ENCODE measurements at regions not wholly inside any gene's neighbourhood (a gene's known extent, or its start where the extent isn't known, plus 50 kb on each side); places are given as distances from the start of the nearest gene placed in this dataset.

GRCh38 chrX:98028691-98029090, 1145.0 kb downstream of the RPA4 start:
- H3K9me3 ChIP-seq = no peaks in the 10 kb centered on the region
- 78 to 80% methylated on average over 1 to 4 of the region's 4 CpGs for WGBS, 2 donors

GRCh38 chrX:98029861-98030260, 1146.2 kb downstream of the RPA4 start:
- Histone ChIP-seq H3K4me1 (no peaks in the 10 kb centered on the region), H3K27me3 (peaks cover 0 to 5% of the 10 kb centered on the region in 2 donors), H3K9me3 (no peaks in the 10 kb centered on the region), H3K4me3 (no peak overlapping the region), H3K36me3 (no peaks in the 10 kb centered on the region), H3K27ac (no peak overlapping the region)
- DNase-seq (ENCODE audit: low spot score in 2 of 2) = no peak
- TF ChIP-seq, protein P1, sequence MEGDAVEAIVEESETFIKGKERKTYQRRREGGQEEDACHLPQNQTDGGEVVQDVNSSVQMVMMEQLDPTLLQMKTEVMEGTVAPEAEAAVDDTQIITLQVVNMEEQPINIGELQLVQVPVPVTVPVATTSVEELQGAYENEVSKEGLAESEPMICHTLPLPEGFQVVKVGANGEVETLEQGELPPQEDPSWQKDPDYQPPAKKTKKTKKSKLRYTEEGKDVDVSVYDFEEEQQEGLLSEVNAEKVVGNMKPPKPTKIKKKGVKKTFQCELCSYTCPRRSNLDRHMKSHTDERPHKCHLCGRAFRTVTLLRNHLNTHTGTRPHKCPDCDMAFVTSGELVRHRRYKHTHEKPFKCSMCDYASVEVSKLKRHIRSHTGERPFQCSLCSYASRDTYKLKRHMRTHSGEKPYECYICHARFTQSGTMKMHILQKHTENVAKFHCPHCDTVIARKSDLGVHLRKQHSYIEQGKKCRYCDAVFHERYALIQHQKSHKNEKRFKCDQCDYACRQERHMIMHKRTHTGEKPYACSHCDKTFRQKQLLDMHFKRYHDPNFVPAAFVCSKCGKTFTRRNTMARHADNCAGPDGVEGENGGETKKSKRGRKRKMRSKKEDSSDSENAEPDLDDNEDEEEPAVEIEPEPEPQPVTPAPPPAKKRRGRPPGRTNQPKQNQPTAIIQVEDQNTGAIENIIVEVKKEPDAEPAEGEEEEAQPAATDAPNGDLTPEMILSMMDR (IDR thresholded peaks at IDR 0.05) = no peak
- TF ChIP-seq POLR2A (IDR thresholded peaks at IDR 0.05) (no peak), EP300 (IDR thresholded peaks at IDR 0.05) (no peak)
- WGBS, 2 donors = 89 to 91% methylated on average over 4 to 12 of the region's 12 CpGs

More at GRCh38 chrX:98028691-98029090, 1145.0 kb downstream of the RPA4 start:
- Histone ChIP-seq H3K4me1 (no peaks in the 10 kb centered on the region), H3K27me3 (no peaks in the 10 kb centered on the region), H3K36me3 (no peaks in the 10 kb centered on the region), H3K4me3 (no peak overlapping the region), H3K27ac (no peak overlapping the region)
- DNase-seq (ENCODE audit: low spot score in 2 of 2) = no peak
- TF ChIP-seq POLR2A (IDR thresholded peaks at IDR 0.05) (no peak), EP300 (IDR thresholded peaks at IDR 0.05) (no peak)
- TF ChIP-seq, protein P1 (IDR thresholded peaks at IDR 0.05) = no peak

DNA sequence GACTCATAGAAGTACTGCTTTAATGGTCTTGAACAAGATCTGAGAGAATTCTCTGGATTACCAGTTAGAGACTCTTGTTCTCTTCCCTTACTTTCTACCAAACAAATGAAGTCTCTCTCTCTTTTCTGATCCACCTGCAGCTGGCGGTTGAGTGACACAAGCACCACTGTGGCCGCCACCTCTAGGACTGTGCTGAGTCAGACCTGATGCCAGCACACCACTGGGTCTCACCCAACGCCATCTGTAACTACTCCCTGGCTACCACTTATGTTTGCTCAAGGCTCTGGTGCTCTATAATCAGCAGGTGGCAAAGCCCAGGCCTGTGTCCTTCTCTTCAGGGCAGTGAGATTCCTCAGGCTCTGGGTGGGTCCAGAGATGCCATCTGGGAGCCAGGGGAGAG, 1173.5 kb downstream of the RPA4 start:
- TF ChIP-seq POLR2A (IDR thresholded peaks at IDR 0.05) = no peak
- TF ChIP-seq, protein P1 (IDR thresholded peaks at IDR 0.05) = no peak
- no peak for TF ChIP-seq EP300 (IDR thresholded peaks at IDR 0.05)
- 83 to 100% methylated on average over 3 of the region's 3 CpGs for WGBS, 2 donors
- no peaks in the 10 kb centered on the region for H3K9me3 ChIP-seq
- H3K4me3 ChIP-seq = no peak overlapping the region
- no peak for DNase-seq (ENCODE audit: low spot score in 2 of 2)
- H3K36me3 ChIP-seq = no peaks in the 10 kb centered on the region
- no peaks in the 10 kb centered on the region for H3K4me1 ChIP-seq
- no peak overlapping the region for H3K27ac ChIP-seq
- peaks cover 0 to 2% of the 10 kb centered on the region in 2 donors for H3K27me3 ChIP-seq

GRCh38 chrX:98065151-98065550, 1181.4 kb downstream of the RPA4 start:
- Histone ChIP-seq H3K4me3 (no peak overlapping the region), H3K36me3 (no peaks in the 10 kb centered on the region), H3K27ac (no peak overlapping the region), H3K9me3 (no peaks in the 10 kb centered on the region), H3K27me3 (peaks cover 0 to 10% of the 10 kb centered on the region in 2 donors), H3K4me1 (no peaks in the 10 kb centered on the region)
- 62 to 86% methylated on average over 2 of the region's 2 CpGs for WGBS, 2 donors
- no peak for DNase-seq (ENCODE audit: low spot score in 2 of 2)
- no peak for TF ChIP-seq POLR2A (IDR thresholded peaks at IDR 0.05)
- no peak for TF ChIP-seq EP300 (IDR thresholded peaks at IDR 0.05)
- TF ChIP-seq, protein P1 (IDR thresholded peaks at IDR 0.05) = no peak

DNA sequence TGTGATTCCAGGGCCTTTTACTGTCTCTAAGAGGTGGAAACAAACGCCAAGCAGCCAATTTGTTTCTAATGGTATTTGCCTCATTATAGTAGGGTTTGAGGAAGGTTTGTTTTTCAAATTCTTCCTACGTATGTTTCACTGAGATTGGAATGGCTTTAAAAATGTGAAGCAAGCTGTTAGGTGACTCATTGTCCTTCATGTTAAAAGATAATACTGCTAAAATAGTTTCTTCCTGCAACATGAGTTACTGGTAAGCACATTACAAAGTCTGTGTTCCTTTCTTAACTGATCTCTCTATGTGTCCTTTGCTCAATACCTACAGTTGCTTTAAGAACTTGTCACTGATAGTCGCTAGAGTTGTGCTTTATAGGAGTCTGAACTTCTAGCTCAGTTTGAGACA, 1183.9 kb downstream of the RPA4 start:
- Histone ChIP-seq H3K4me1 (no peaks in the 10 kb centered on the region), H3K27ac (no peak overlapping the region), H3K4me3 (no peak overlapping the region), H3K27me3 (peaks cover 0 to 7% of the 10 kb centered on the region in 2 donors), H3K36me3 (no peaks in the 10 kb centered on the region), H3K9me3 (no peaks in the 10 kb centered on the region)
- WGBS, 2 donors = 64 to 66% methylated on average over 3 of the region's 3 CpGs
- DNase-seq (ENCODE audit: low spot score in 2 of 2) = no peak
- TF ChIP-seq POLR2A (IDR thresholded peaks at IDR 0.05) = no peak
- no peak for TF ChIP-seq EP300 (IDR thresholded peaks at IDR 0.05)
- TF ChIP-seq, protein P1 (IDR thresholded peaks at IDR 0.05) = no peak
